HCT116 (cell line): ENCODE measurements at regions not wholly inside any gene's neighbourhood (a gene's known extent, or its start where the extent isn't known, plus 50 kb on each side); places are given as distances from the start of the nearest gene placed in this dataset.

ENCODE experiments used
- ATAC-seq: fragments of 200-7000 bp; cut with Tn5 transposase; 2 replicates; pipeline ENCODE4 v1.9.1; 2020; ENCODE audit warnings: mild to moderate bottlenecking, moderate library complexity
- BruUV-seq: library from RNA; stranded (reverse); fragments of 400-500 nt; replicated peaks from 2 replicates; lab custom pipeline; 2021; lab: Mats Ljungman, UMichigan
- CTCF ChIA-PET: fragments of 300-600 bp; sonication (Branson Sonifier 250); formaldehyde crosslinking; loops from one replicate; lab custom pipeline; 2021; ENCODE audit warnings: antibody characterized with exemption; lab: Charles Lee
- POLR2A ChIA-PET: fragments of 300-600, 350-600 bp; sonication (Branson Sonifier 250); formaldehyde crosslinking; loops from one replicate; lab custom pipeline; 2021; ENCODE audit warnings: antibody characterized with exemption; lab: Charles Lee
- RAD21 ChIA-PET, 2 experiments: fragments of 300-600 bp; sonication (Branson Sonifier 250); formaldehyde crosslinking; loops; one replicate each; lab custom pipeline; 2023; ENCODE audit warnings: low total read pairs in 2 of 2; ENCODE audit not compliant: uncharacterized antibody in 2 of 2, unreplicated experiment in 2 of 2, low non-redundant PET in 1 of 2; lab: Charles Lee
- DNase-seq: peaks from one replicate; pipeline ENCODE4 v3.0.0-alpha.2; 2010; ENCODE audit warnings: low read depth, low spot score
- H2AFZ ChIP-seq: fragments of 200-600 bp; shearing (Covaris generic), sonication (generic); 2 replicates; pipeline ENCODE4 v1.6.1; 2017; ENCODE audit warnings: low read depth, mixed run types, mixed read lengths, antibody characterized with exemption, low read length; ENCODE audit not compliant: poor library complexity, severe bottlenecking
- H3K27ac ChIP-seq: 2 replicates; pipeline ENCODE4 v1.5.1; 2012; ENCODE audit warnings: low read depth, low read length
- H3K27me3 ChIP-seq: fragments of 200-600 bp; sonication (generic); 2 replicates; pipeline ENCODE4 v1.6.1; 2016; ENCODE audit warnings: mixed run types, low read length, mixed read lengths; ENCODE audit not compliant: insufficient read depth
- H3K36me3 ChIP-seq, 2 experiments: fragments of 200-500 bp in 1 of 2; fragments of 200-600 bp in 1 of 2; sonication (Bioruptor generic) in 1 of 2; sonication (generic) in 1 of 2; 2 replicates each; pipeline versions ENCODE4 v1.5.1 to v1.6.1; 2014 to 2016; ENCODE audit warnings: low read length in 2 of 2, inconsistent platforms in 1 of 2, mixed read lengths in 1 of 2, mixed run types in 1 of 2; ENCODE audit not compliant: insufficient read depth in 2 of 2, control insufficient read depth in 1 of 2
- H3K4me1 ChIP-seq, 2 experiments: fragments of 200-600 bp in 1 of 2; sonication (generic) in 1 of 2; 2 replicates each; pipeline versions ENCODE4 v1.5.1 to v1.6.1; 2012 to 2017; ENCODE audit warnings: low read length in 2 of 2, inconsistent platforms in 1 of 2, mild to moderate bottlenecking in 1 of 2, mixed read lengths in 1 of 2, mixed run types in 1 of 2, moderate library complexity in 1 of 2; ENCODE audit not compliant: insufficient read depth in 2 of 2, control insufficient read depth in 1 of 2
- H3K4me2 ChIP-seq: fragments of 200-600 bp; sonication (generic); 2 replicates; pipeline ENCODE4 v1.6.1; 2017; ENCODE audit warnings: mixed run types, low read length, mixed read lengths
- H3K4me3 ChIP-seq, 2 experiments: fragments of 200-600 bp in 1 of 2; sonication (generic) in 1 of 2; replicated peaks in 1 of 2; 2 replicates each; pipeline ENCODE4 v1.5.1; 2011 to 2016; ENCODE audit warnings: low read length in 2 of 2, control low read depth in 1 of 2, low read depth in 1 of 2, mild to moderate bottlenecking in 1 of 2, mixed read lengths in 1 of 2, mixed run types in 1 of 2
- H3K79me2 ChIP-seq: fragments of 200-600 bp; sonication (generic); 2 replicates; pipeline ENCODE4 v1.6.1; 2017; ENCODE audit warnings: mild to moderate bottlenecking, mixed run types, low read length, moderate library complexity, mixed read lengths; ENCODE audit not compliant: insufficient read depth
- H3K9ac ChIP-seq: fragments of 200-600 bp; sonication (generic); 2 replicates; pipeline ENCODE4 v1.6.1; 2016; ENCODE audit warnings: low read length, mixed read lengths
- H3K9me2 ChIP-seq: fragments of 200-600 bp; sonication (generic), shearing (Covaris generic); 2 replicates; pipeline ENCODE4 v1.6.1; 2017; ENCODE audit warnings: mixed run types, mild to moderate bottlenecking, moderate library complexity; ENCODE audit not compliant: insufficient read depth
- H3K9me3 ChIP-seq, 2 experiments: fragments of 200-500 bp in 1 of 2; fragments of 200-600 bp in 1 of 2; sonication (Bioruptor generic) in 1 of 2; sonication (generic) in 1 of 2; 2 replicates each; pipeline ENCODE4 v1.6.1; 2014 to 2017; ENCODE audit warnings: low read length in 2 of 2, mixed read lengths in 2 of 2, inconsistent platforms in 1 of 2, low read depth in 1 of 2, mild to moderate bottlenecking in 1 of 2, mixed run types in 1 of 2, moderate library complexity in 1 of 2; ENCODE audit not compliant: control insufficient read depth in 1 of 2, insufficient read depth in 1 of 2
- H4K20me1 ChIP-seq: fragments of 200-600 bp; sonication (generic), shearing (Covaris generic); 2 replicates; pipeline ENCODE4 v1.6.1; 2017; ENCODE audit warnings: mixed run types, mild to moderate bottlenecking, moderate library complexity; ENCODE audit not compliant: insufficient read depth
- CBX3 ChIP-seq: IDR thresholded peaks from 2 replicates; pipeline ENCODE4 v1.6.1; 2012; ENCODE audit warnings: low read depth
- EZH2phosphoT487 ChIP-seq: fragments of 200-600 bp; IDR thresholded peaks from 2 replicates; pipeline ENCODE4 v1.6.1; 2018; ENCODE audit warnings: antibody characterized with exemption, borderline replicate concordance
- JUND ChIP-seq: IDR thresholded peaks from 2 replicates; pipeline ENCODE4 v1.6.1; 2012
- MAX ChIP-seq: IDR thresholded peaks from 2 replicates; pipeline ENCODE4 v1.6.1; 2012
- POLR2A ChIP-seq: IDR thresholded peaks from 2 replicates; pipeline ENCODE4 v1.7.0; 2011; ENCODE audit warnings: borderline replicate concordance; ENCODE audit not compliant: insufficient read depth, insufficient read length; ENCODE audit errors: extremely low read depth
- POLR2AphosphoS5 ChIP-seq: IDR thresholded peaks from 2 replicates; pipeline ENCODE4 v1.6.1; 2011; ENCODE audit warnings: mild to moderate bottlenecking, low read depth, low read length, moderate library complexity
- SIN3A ChIP-seq: IDR thresholded peaks from 2 replicates; pipeline ENCODE4 v1.6.1; 2012; ENCODE audit warnings: low read depth
- SP1 ChIP-seq: IDR thresholded peaks from 2 replicates; pipeline ENCODE4 v1.6.1; 2012; ENCODE audit warnings: low read depth
- SRF ChIP-seq: IDR thresholded peaks from 2 replicates; pipeline ENCODE4 v1.6.1; 2012; ENCODE audit warnings: low read depth
- TCF7L2 ChIP-seq: IDR thresholded peaks from 2 replicates; pipeline ENCODE4 v1.7.0; 2011; ENCODE audit warnings: borderline replicate concordance, inconsistent platforms; ENCODE audit not compliant: insufficient read depth, insufficient read length; ENCODE audit errors: extremely low read depth
- YY1 ChIP-seq: IDR thresholded peaks from 2 replicates; pipeline ENCODE4 v1.6.1; 2011; ENCODE audit warnings: low read length, low read depth, moderate library complexity, mild to moderate bottlenecking; ENCODE audit not compliant: insufficient replicate concordance; ENCODE audit errors: extremely low read depth
- ZFX ChIP-seq: fragments of 450-650 bp; IDR thresholded peaks from 2 replicates; pipeline ENCODE4 v1.6.1; 2017
- ZNF274 ChIP-seq: fragments of 200-500 bp; sonication (Bioruptor generic); IDR thresholded peaks from 2 replicates; pipeline ENCODE4 v1.6.1; 2014; ENCODE audit warnings: mild to moderate bottlenecking, low read depth, low read length, inconsistent platforms
- intact Hi-C: fragments of 100-400 bp; cut with micrococcal nuclease; formaldehyde crosslinking; loops from 2 replicates; pipeline ENCODE4 v1.10.0; 2022

DNA sequence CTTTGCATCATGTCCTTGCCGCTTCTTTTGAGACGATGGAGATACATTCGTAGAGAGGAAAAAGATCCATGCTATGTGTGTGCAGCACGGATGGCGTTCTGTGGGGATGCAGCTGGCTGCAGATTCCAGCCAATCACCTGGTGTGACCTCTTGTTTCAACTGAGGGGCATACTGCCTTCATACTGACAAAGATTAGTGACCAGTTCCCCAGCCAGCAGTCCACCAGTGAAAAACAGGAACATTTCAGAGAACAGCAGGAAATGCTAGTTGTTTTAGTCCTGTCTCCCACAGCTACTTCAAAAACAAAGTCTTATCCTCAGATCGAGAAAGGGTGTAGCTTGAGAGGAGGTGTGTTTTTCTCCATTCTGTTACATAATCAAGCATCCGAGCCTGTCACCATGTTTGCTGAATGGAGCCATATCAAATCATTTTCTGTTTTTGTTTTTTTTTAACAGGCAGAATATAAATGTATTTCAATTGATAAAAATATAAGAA lies 255.7 kb upstream of the FMN2 start (continued):
- TF ChIP-seq TCF7L2: no peak
- no peak for TF ChIP-seq SRF
- TF ChIP-seq CBX3: no peak
- TF ChIP-seq, all 23 proteins: peak for 0

DNA sequence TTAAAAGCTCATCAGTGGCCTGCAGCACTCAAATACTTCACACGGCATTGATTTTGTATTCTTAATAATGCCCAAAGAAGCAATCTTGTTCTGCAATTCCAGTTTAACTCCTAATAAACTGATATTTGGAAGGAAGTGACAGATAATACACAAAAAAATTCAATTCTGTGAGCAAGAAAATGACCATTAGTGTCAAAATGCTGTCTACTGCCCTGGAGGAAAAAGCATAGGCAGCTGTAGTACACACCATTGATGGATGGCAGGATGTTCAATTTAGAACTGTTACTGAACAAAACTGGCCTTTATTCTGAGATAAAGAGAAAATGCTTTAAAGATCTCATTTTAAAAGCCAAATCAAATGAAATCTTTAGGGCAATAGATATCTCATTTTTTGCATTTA lies 251.3 kb upstream of the FMN2 start:
- BruUV-seq: no TSS peak
- ATAC-seq (no peak), DNase-seq (no peak)
- Histone ChIP-seq H4K20me1 (no peaks in the 10 kb centered on the region), H3K9me2 (no peaks in the 10 kb centered on the region), H3K27ac (no peak overlapping the region), H3K4me1 (no peaks in the 10 kb centered on the region), H3K4me2 (no peak overlapping the region), H3K36me3 (no peaks in the 10 kb centered on the region), H2AFZ (no peak overlapping the region), H3K27me3 (no peaks in the 10 kb centered on the region), H3K9me3 (peaks cover 1 to 7% of the 10 kb centered on the region in 2 experiments; a peak in 2 of 4 replicates), H3K79me2 (no peaks in the 10 kb centered on the region), H3K9ac (no peak overlapping the region), H3K4me3 (no peak overlapping the region)
- TF ChIP-seq ZNF274: no peak
- TF ChIP-seq EZH2phosphoT487: no peak
- no peak for TF ChIP-seq JUND
- TF ChIP-seq SP1: no peak
- no peak for TF ChIP-seq ZFX
- no peak for TF ChIP-seq MAX
- TF ChIP-seq SIN3A: no peak
- ChIA-PET POLR2A (no interaction called here), CTCF (no interaction called here), RAD21 (no interaction called here)
- intact Hi-C loops: no loop called here

DNA sequence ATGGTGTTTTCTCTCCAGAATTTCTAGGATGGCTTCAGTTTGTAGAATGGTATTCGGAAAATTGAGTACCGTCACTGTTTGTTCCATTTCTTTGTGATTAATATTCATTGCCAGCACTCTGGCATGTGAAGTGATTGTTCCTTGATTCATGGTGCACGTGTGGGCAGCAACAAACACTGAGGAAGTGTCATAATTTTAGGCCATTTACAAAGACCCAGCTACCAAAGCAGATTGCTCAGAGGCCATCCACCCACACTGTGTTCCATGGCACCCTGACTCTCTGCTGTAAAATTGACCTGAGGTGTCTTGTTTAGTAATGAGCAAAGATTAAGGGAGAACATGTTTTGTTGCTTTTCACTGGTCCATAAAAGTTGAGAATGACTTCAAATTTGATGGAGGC lies 250.9 kb upstream of the FMN2 start:
- Histone ChIP-seq H3K36me3 (no peaks in the 10 kb centered on the region), H3K9me2 (no peaks in the 10 kb centered on the region), H3K27ac (no peak overlapping the region), H2AFZ (no peak overlapping the region), H3K79me2 (no peaks in the 10 kb centered on the region), H4K20me1 (no peaks in the 10 kb centered on the region), H3K9me3 (peaks cover 0 to 5% of the 10 kb centered on the region in 2 experiments; a peak in 2 of 4 replicates), H3K4me2 (no peak overlapping the region), H3K4me1 (no peaks in the 10 kb centered on the region), H3K27me3 (no peaks in the 10 kb centered on the region), H3K4me3 (no peak overlapping the region), H3K9ac (no peak overlapping the region)
- ChIA-PET RAD21 (no interaction called here), POLR2A (no interaction called here), CTCF (no interaction called here)
- intact Hi-C loops: no loop called here
- ATAC-seq (no peak), DNase-seq (no peak)
- TF ChIP-seq EZH2phosphoT487 (no peak), CBX3 (no peak), POLR2AphosphoS5 (no peak), SRF (no peak), MAX (no peak), SP1 (no peak), ZFX (no peak), YY1 (no peak), POLR2A (no peak)
- no TSS peak for BruUV-seq
